NCI-H1417 (cell line): ENCODE measurements at regions not wholly inside any gene's neighbourhood (a gene's known extent, or its start where the extent isn't known, plus 50 kb on each side); places are given as distances from the start of the nearest gene placed in this dataset.
A peak's percentile ranks its signal among the peaks of the same experiment; 100 is the strongest.
"Not testable (repeated sequence)": the region's sequence is repeated elsewhere in the genome, so short reads cannot be mapped to it uniquely, and the experiment has no call there.

ENCODE experiments used
- DNase-seq, 3 experiments: peaks; one replicate each; lab custom pipeline; 2025; lab: John Stamatoyannopoulos, UW

GRCh38 chr2:118469103-118469502 is 378.3 kb downstream of the EN1 start:
- DNase-seq = no peak

DNA sequence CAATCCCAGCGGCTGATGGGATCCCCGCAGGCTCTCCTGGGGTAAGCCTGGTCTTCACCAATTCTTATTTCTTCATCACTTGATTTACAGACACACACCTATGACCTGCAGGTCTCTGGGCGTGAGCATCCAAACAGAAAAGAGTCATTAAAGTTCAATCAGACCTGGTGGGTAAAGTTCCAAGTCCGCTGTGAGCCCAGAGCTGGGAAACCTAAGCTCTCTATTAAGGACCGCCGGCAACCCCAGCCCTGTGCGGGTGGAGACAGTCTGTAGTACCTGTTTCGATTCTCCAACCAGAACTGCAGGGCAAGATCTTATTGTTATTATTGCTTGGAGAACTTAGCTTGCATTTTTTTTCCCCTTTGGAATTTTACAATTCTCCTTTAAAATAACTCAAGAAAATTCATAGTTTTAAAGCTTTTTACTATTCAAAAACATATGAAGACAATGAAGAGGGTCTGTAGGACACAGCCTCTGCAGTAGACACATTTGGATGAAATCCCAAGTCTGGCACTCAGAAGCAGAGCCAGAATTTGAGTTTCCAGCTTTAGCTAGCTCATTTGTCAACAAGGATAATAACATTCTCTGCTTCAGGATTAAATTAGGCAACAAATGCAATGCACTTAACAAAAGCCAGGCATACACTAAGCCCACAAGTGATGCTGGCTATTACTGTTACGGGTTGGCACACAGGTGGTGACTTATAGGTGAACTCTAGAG is 376.4 kb downstream of the INSIG2 start:
- DNase-seq = no peak

DNA sequence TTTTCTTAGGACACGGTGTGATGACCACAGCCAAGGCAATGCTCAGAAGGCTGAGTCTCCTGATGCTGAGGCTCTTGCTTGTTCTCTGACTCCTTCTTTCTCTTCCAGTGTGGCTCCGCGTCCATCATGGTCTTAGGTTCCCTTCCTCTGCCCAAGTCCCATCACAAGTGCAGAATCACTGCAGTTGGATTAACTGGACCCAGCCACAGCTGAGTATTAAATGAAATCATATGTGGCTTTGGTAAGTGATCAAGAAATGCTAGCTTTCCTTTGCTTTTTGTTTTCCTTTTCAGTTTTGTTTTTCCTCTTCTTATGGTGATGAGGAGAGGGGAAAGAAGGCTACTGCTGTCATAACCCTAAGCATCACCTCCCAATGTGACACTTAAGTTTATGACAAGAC is 375.8 kb downstream of the INSIG2 start:
- no peak for DNase-seq

DNA sequence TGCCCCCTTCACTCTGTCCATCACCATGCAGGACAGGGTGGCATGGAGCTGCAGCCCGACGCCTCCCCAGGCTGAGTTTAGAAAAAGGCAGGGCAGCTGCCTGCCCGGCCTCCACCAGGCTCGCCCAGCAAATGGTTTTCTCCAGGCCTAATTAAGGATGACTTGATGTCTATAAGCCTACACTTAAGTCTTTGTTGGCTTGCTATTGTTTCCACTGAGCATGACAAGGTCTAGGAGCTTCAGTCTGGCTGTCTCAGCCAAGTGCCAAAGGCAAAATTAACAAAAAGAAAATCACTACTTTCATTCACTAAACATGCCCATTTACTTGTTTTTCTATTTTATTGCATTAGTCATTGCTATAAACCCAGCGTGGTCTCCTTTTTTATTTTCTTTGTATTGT is 372.2 kb downstream of the INSIG2 start:
- DNase-seq = no peak

DNA sequence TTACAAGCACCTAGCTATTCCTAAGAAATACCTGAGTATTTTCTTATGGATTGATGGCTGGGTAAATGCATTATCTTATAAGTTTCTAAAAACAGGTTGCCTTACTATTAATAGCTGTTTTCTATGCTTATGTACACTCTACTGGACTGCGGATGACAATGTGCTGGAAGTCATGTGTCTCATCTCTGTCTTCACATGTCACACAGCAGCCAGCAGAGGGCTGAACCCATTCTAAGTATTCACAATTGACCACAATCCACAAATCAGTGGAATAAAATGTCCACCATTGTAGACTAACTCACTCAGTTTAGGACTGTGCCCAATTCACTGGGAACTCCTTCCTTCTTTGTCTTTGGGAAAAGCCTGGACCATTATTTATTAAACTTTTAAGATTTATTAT is 371.2 kb downstream of the INSIG2 start:
- DNase-seq = no peak

DNA sequence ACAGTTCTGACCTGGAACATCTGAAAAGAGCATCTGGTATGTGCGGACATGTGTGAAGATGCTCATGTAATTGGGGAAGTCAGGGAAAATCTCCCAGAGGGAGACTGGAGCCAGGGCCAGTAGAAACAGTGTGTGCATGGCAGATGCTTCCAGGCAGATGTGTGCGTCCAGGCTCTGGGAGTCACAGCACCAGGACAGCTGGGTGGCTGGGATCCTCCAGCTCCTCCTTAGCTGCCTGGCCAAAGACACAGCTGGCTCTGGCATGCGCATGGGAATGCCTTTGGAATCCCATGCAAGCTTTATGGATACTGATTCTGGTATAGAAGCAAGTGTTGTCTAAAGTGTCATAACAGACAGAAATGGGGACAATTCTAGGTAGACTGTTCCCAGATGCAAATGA is 369.7 kb downstream of the INSIG2 start:
- DNase-seq = no peak

- DNase-seq = no peak
Observed at GRCh38 chr2:118449401-118449800, 361.1 kb downstream of the INSIG2 start.

DNA sequence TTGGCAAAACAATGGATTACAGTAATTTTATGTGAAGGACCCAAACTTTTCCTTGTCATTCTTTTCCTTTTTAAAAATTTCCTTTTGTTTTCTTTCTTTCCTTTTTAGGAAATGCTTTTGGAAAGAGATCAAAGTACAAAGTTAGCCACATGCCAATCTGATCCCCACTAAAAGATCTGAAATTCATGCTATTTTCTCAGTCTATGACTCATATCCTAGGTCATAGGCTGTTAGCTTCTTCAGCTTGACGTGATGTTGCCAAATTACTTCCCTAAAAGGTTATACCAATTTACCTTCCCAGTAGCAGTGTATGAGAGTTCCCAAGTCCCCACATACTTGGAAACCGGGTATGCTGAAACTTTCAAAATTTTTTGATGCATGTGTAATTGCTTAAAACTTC is 355.3 kb downstream of the INSIG2 start:
- no peak for DNase-seq

DNA sequence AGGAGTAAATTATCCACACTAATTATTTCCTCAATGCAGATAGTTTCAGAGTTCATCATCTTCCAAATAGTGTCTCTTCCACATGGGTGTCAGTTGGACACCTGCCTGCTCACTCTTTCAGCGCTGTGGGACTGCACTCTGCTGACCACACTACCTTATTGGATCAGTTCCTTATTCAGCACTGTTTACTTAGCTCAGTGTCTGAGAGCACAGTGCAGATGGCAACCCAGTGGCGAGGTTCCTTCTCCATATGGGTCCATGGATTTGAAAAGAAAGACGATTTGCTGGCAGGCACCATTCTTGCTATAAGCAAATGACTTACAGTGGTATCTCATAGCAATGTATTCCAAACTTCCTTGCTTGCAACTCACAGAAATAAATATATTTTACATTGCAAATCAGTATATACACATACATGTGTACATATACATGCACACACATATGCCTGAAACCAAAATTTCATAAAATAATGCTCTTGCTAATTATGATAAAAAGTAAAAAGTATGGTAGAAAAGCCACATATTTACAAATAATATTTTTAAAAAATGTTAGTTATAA is 354.8 kb downstream of the INSIG2 start:
- DNase-seq = peak in 1 of 3 experiments; percentile 5

DNA sequence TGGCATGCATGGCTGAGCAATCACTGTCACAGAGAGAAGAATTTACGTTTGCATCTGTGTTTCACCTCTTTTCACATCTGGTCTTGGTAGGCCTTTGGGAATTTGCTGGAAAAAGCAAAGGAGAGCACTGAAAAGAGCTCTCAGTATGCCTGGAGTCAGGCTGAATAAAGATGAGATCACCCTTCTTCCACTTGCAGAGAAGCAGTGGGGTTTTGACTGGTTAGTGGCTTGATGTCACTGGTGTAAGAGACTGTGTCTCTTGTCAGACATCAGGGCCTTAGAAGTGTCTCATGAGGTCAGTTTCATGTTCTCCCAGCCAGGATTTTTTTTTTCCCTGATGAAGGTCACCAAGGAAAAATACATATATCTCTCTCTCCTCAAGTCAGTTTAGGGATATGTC is 353.8 kb downstream of the INSIG2 start:
- DNase-seq = no peak

- no peak for DNase-seq
Observed at GRCh38 chr2:118440404-118441098, 352.3 kb downstream of the INSIG2 start.

DNA sequence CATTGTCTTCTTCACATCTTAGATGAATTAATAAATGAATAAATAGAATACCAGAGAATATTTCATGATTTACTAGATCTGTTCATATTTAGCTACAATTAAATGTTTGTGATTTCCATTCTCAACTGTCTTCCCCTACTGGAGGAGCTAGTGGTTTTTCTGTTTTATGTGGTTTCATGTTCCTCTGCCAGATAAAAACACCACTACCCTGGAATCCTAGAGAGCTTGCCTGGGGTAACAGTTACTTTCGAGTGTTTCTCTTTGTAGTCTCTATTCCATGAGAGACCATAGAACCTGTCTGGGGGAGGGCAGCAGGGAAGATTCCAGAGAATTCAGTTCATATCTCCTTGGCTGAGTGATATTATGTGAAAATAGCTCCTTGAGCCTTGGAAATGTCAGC is 349.2 kb downstream of the INSIG2 start:
- DNase-seq = no peak

- no peak for DNase-seq
Observed at GRCh38 chr2:118431997-118432396, 343.7 kb downstream of the INSIG2 start.

GRCh38 chr2:118431586-118431985 is 343.3 kb downstream of the INSIG2 start:
- DNase-seq = no peak

- DNase-seq = no peak
Observed at GRCh38 chr2:118431165-118431517, 342.9 kb downstream of the INSIG2 start.

DNA sequence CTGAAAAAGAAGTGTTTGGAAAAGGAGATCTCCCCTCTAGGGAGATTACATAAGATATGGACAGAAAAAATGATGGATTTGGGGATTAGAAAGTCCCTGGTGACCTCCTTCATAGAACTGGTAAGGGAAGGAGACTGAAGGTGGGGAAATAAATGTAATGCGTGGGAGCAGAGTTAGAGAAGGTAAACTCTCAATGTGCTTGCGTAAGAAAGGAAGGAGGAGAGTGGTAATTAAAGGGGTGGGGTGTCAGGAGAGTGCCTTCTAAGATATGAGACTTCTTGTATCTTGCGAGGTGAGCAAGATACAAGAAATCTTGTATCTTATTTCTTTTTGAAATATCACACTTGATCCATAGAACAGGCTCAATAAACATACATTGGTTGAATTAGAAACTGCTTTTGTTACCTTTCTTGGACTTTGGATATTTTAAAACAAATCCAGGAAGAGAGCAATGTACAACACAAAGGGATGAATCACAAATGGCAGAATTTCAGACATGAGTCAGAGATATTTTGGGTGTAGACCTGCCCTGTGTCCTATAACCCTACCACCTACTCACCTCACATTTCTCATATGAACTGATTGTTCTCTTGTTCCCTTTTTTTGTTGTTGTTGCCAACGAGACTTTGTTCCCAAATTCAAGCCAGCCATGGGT is 342.4 kb downstream of the INSIG2 start:
- no peak for DNase-seq

GRCh38 chr2:118425191-118425590 is 336.9 kb downstream of the INSIG2 start:
- DNase-seq = no peak

DNA sequence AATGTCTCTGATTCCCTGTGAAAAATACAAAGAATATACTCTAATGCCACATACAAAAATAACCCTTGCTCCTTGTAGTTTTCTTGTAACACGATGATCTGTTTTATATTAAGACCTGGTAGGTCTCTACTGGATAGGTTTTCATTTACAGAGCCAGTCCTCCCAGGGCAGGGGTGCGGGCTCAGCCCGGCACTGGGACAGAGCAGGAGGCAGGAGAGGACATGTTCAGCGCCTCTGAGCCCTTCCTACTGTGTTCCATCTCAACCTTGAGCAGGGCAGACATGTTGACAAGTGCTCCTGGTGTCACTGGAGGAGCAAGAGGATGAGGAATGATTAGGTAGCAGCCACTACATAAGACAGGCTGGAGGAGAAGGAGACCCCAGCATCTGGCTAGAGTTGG is 335.5 kb downstream of the INSIG2 start:
- DNase-seq = no peak

DNA sequence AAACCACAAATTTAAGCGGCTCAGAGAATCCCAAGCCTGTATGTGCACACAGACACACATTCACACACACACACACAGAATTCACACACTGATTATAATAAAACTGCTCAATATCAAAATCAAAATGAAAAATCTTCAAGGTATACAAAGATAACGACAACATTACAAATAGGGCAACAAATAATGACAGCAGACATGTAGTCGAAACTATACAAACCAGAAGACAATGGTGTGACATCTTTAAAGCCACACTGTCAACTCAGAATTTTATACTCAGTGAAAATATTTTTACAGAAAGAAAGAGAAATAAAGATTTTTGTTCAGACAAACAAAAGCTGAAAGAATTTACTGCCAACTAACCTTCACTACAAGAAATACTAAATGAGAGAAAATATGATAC is 333.4 kb downstream of the INSIG2 start:
- DNase-seq = no peak

- no peak for DNase-seq
Observed at GRCh38 chr2:118417406-118418120, 329.3 kb downstream of the INSIG2 start.

GRCh38 chr2:118415186-118415585 is 326.9 kb downstream of the INSIG2 start:
- DNase-seq = not testable (repeated sequence)

GRCh38 chr2:118403658-118404451 is 315.6 kb downstream of the INSIG2 start:
- no peak for DNase-seq
